GM23338 (cell line): ENCODE measurements at regions not wholly inside any gene's neighbourhood (a gene's known extent, or its start where the extent isn't known, plus 50 kb on each side); places are given as distances from the start of the nearest gene placed in this dataset.

ENCODE experiments used
- ATAC-seq: fragments of 200-7000 bp; cut with Tn5 transposase; 3 replicates; pipeline ENCODE4 v1.9.1; 2020
- DNase-seq: peaks from one replicate; pipeline ENCODE4 v3.0.0-alpha.2; 2015; ENCODE audit warnings: low spot score
- H2AFZ ChIP-seq: fragments of 200-600 bp; sonication (generic); 2 replicates; pipeline ENCODE4 v1.8.0; 2016; ENCODE audit warnings: antibody characterized with exemption, mild to moderate bottlenecking, moderate library complexity
- H3F3A ChIP-seq: fragments of 200-600 bp; sonication (generic); replicated peaks from 2 replicates; pipeline ENCODE4 v1.8.0; 2017; ENCODE audit warnings: antibody characterized with exemption, mixed run types, low read depth
- H3K27ac ChIP-seq: fragments of 200-600 bp; sonication (generic); 2 replicates; pipeline ENCODE4 v1.6.1; 2016; ENCODE audit warnings: low read depth
- H3K27me3 ChIP-seq: fragments of 200-600 bp; sonication (generic); 2 replicates; pipeline ENCODE4 v1.8.0; 2016; ENCODE audit warnings: mild to moderate bottlenecking, mixed run types, moderate library complexity; ENCODE audit not compliant: insufficient read depth
- H3K36me3 ChIP-seq: fragments of 200-600 bp; sonication (generic); 2 replicates; pipeline ENCODE4 v1.8.0; 2016; ENCODE audit warnings: mild to moderate bottlenecking; ENCODE audit not compliant: insufficient read depth
- H3K4me1 ChIP-seq: fragments of 200-600 bp; sonication (generic); 2 replicates; pipeline ENCODE4 v1.8.0; 2016; ENCODE audit warnings: mild to moderate bottlenecking, moderate library complexity; ENCODE audit not compliant: insufficient read depth
- H3K4me2 ChIP-seq: fragments of 200-600 bp; sonication (generic); 2 replicates; pipeline ENCODE4 v1.7.1; 2017; ENCODE audit warnings: mixed run types
- H3K4me3 ChIP-seq: fragments of 200-600 bp; sonication (generic); 2 replicates; pipeline ENCODE4 v1.6.1; 2016; ENCODE audit warnings: mixed run types
- H3K79me2 ChIP-seq: fragments of 200-600 bp; sonication (generic); replicated peaks from 2 replicates; pipeline ENCODE4 v1.8.0; 2017; ENCODE audit warnings: mild to moderate bottlenecking; ENCODE audit not compliant: insufficient read depth
- H3K9me2 ChIP-seq: fragments of 200-600 bp; sonication (generic); 2 replicates; pipeline ENCODE4 v1.8.0; 2017; ENCODE audit not compliant: insufficient read depth
- H4K20me1 ChIP-seq: fragments of 200-600 bp; sonication (generic); replicated peaks from 2 replicates; pipeline ENCODE4 v1.8.0; 2017; ENCODE audit warnings: mild to moderate bottlenecking; ENCODE audit not compliant: insufficient read depth
- H3K27ac Mint-ChIP-seq: 2 replicates; pipeline ENCODE4 v1.8.0; 2020; ENCODE audit warnings: inconsistent platforms, mild to moderate bottlenecking, moderate library complexity, mixed read lengths
- H3K27me3 Mint-ChIP-seq: 3 replicates; pipeline ENCODE4 v1.8.0; 2022; ENCODE audit warnings: low read depth, mild to moderate bottlenecking, moderate library complexity, mixed read lengths, inconsistent platforms; ENCODE audit not compliant: insufficient read depth, poor library complexity
- H3K36me3 Mint-ChIP-seq: 3 replicates; pipeline ENCODE4 v1.8.0; 2021; ENCODE audit warnings: low read depth, mild to moderate bottlenecking, inconsistent platforms, moderate library complexity, mixed read lengths
- H3K4me1 Mint-ChIP-seq: 3 replicates; pipeline ENCODE4 v1.8.0; 2020; ENCODE audit warnings: mild to moderate bottlenecking, inconsistent platforms, mixed read lengths
- H3K4me3 Mint-ChIP-seq: 3 replicates; pipeline ENCODE4 v1.8.0; 2021; ENCODE audit warnings: moderate library complexity, mild to moderate bottlenecking, inconsistent platforms, mixed read lengths
- H3K9me3 Mint-ChIP-seq: 3 replicates; pipeline ENCODE4 v1.8.0; 2020; ENCODE audit warnings: moderate library complexity, mild to moderate bottlenecking, inconsistent platforms, mixed read lengths
- CREB1 ChIP-seq: fragments of 250-450 bp; sonication (Bioruptor Pico); IDR thresholded peaks from 2 replicates; pipeline ENCODE4 v1.5.0; 2020; ENCODE audit warnings: low read depth, mild to moderate bottlenecking, moderate library complexity
- EZH2 ChIP-seq: fragments of 200-600 bp; sonication (generic); IDR thresholded peaks from one replicate; pipeline ENCODE4 v1.8.0; 2017; ENCODE audit warnings: antibody characterized with exemption, mild to moderate bottlenecking, low read depth; ENCODE audit not compliant: unreplicated experiment
- EZH2phosphoT487 ChIP-seq: fragments of 200-600 bp; sonication (generic); IDR thresholded peaks from one replicate; pipeline ENCODE4 v1.8.1; 2018; ENCODE audit warnings: antibody characterized with exemption; ENCODE audit not compliant: unreplicated experiment
- JUNB ChIP-seq: IDR thresholded peaks from one replicate; pipeline ENCODE4 v1.6.1; 2016; ENCODE audit warnings: antibody characterized with exemption; ENCODE audit not compliant: unreplicated experiment
- NANOG ChIP-seq: IDR thresholded peaks from 2 replicates; pipeline ENCODE4 v1.6.1; 2016; ENCODE audit warnings: antibody characterized with exemption, borderline replicate concordance
- POLR2AphosphoS5 ChIP-seq: IDR thresholded peaks from 2 replicates; pipeline ENCODE4 v1.6.1; 2016; ENCODE audit warnings: antibody characterized with exemption, low read depth
- STAT1 ChIP-seq: IDR thresholded peaks from one replicate; pipeline ENCODE4 v1.6.1; 2016; ENCODE audit warnings: antibody characterized with exemption; ENCODE audit not compliant: unreplicated experiment
- ZNF114 ChIP-seq: fragments of 250-450 bp; sonication (Bioruptor Pico); IDR thresholded peaks from 2 replicates; pipeline ENCODE4 v1.5.0; 2020; ENCODE audit warnings: mild to moderate bottlenecking, moderate library complexity
- ZNF331 ChIP-seq: fragments of 250-450 bp; sonication (Bioruptor Pico); IDR thresholded peaks from 2 replicates; pipeline ENCODE4 v1.5.0; 2020; ENCODE audit warnings: low read depth, mild to moderate bottlenecking, moderate library complexity
- TF ChIP-seq, protein P1 (sequence below): IDR thresholded peaks from one replicate; pipeline ENCODE4 v1.6.1; 2018; ENCODE audit warnings: antibody characterized with exemption; ENCODE audit not compliant: unreplicated experiment
- TF ChIP-seq, protein P2 (sequence below): IDR thresholded peaks from 2 replicates; pipeline ENCODE4 v1.6.1; 2016; ENCODE audit warnings: antibody characterized with exemption
- TF ChIP-seq, protein P3 (sequence below), 2 experiments: fragments of 200-600 bp in 1 of 2; sonication (generic) in 1 of 2; conservative IDR thresholded peaks; 2 replicates each; pipeline versions ENCODE4 v1.5.1 to v1.6.1; 2016 to 2017; ENCODE audit warnings: antibody characterized with exemption in 2 of 2, low read depth in 2 of 2, mild to moderate bottlenecking in 2 of 2, moderate library complexity in 1 of 2
- TF ChIP-seq, protein P4 (sequence below): fragments of 250-450 bp; sonication (Bioruptor Pico); IDR thresholded peaks from 2 replicates; pipeline ENCODE4 v1.5.0; 2020; ENCODE audit warnings: mild to moderate bottlenecking, moderate library complexity

DNA sequence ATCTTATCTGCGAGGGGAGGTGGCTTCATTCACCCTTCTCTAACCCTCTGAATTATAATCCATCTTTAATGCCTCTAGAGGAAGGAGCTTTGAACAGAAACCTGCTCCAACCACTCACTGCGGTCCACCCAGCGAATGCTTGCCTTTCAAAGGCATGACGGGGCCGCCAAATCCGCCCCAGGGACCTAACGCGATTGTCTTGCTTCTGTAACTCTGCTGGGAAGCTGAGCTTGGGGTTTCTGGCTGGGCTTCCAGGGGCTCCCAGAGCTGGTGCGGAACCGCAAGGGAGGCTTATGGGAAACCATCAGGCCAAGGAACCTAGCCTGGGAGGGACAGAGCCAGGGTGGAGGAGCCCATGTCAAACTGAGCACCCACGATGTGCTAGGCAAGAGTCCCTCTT, 231.2 kb upstream of the LHX5 start:
- Mint-ChIP-seq H3K4me1 (peaks cover 13% of the 10 kb centered on the region), H3K9me3 (no peaks in the 10 kb centered on the region), H3K36me3 (no peaks in the 10 kb centered on the region), H3K27me3 (peaks cover 3% of the 10 kb centered on the region), H3K4me3 (no peak overlapping the region), H3K27ac (no peak overlapping the region)
- no peaks in the 10 kb centered on the region; the same call in 1 of the 2 replicates for H3F3A ChIP-seq
- H3K36me3 ChIP-seq = no peaks in the 10 kb centered on the region
- H3K4me1 ChIP-seq = peaks cover 13% of the 10 kb centered on the region
- no peaks in the 10 kb centered on the region for H3K79me2 ChIP-seq
- H2AFZ ChIP-seq = no peak overlapping the region
- H3K4me3 ChIP-seq = no peak overlapping the region
- no peak for TF ChIP-seq ZNF114 (CRISPR knock-in tag)
- TF ChIP-seq STAT1 = no peak
- TF ChIP-seq, protein P1, sequence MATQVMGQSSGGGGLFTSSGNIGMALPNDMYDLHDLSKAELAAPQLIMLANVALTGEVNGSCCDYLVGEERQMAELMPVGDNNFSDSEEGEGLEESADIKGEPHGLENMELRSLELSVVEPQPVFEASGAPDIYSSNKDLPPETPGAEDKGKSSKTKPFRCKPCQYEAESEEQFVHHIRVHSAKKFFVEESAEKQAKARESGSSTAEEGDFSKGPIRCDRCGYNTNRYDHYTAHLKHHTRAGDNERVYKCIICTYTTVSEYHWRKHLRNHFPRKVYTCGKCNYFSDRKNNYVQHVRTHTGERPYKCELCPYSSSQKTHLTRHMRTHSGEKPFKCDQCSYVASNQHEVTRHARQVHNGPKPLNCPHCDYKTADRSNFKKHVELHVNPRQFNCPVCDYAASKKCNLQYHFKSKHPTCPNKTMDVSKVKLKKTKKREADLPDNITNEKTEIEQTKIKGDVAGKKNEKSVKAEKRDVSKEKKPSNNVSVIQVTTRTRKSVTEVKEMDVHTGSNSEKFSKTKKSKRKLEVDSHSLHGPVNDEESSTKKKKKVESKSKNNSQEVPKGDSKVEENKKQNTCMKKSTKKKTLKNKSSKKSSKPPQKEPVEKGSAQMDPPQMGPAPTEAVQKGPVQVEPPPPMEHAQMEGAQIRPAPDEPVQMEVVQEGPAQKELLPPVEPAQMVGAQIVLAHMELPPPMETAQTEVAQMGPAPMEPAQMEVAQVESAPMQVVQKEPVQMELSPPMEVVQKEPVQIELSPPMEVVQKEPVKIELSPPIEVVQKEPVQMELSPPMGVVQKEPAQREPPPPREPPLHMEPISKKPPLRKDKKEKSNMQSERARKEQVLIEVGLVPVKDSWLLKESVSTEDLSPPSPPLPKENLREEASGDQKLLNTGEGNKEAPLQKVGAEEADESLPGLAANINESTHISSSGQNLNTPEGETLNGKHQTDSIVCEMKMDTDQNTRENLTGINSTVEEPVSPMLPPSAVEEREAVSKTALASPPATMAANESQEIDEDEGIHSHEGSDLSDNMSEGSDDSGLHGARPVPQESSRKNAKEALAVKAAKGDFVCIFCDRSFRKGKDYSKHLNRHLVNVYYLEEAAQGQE = no peak
- TF ChIP-seq, protein P2, sequence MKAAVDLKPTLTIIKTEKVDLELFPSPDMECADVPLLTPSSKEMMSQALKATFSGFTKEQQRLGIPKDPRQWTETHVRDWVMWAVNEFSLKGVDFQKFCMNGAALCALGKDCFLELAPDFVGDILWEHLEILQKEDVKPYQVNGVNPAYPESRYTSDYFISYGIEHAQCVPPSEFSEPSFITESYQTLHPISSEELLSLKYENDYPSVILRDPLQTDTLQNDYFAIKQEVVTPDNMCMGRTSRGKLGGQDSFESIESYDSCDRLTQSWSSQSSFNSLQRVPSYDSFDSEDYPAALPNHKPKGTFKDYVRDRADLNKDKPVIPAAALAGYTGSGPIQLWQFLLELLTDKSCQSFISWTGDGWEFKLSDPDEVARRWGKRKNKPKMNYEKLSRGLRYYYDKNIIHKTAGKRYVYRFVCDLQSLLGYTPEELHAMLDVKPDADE = no peak
- no peak for TF ChIP-seq POLR2AphosphoS5
- TF ChIP-seq EZH2phosphoT487 = no peak
- no peak for TF ChIP-seq ZNF331 (CRISPR knock-in tag)
- TF ChIP-seq, protein P3, sequence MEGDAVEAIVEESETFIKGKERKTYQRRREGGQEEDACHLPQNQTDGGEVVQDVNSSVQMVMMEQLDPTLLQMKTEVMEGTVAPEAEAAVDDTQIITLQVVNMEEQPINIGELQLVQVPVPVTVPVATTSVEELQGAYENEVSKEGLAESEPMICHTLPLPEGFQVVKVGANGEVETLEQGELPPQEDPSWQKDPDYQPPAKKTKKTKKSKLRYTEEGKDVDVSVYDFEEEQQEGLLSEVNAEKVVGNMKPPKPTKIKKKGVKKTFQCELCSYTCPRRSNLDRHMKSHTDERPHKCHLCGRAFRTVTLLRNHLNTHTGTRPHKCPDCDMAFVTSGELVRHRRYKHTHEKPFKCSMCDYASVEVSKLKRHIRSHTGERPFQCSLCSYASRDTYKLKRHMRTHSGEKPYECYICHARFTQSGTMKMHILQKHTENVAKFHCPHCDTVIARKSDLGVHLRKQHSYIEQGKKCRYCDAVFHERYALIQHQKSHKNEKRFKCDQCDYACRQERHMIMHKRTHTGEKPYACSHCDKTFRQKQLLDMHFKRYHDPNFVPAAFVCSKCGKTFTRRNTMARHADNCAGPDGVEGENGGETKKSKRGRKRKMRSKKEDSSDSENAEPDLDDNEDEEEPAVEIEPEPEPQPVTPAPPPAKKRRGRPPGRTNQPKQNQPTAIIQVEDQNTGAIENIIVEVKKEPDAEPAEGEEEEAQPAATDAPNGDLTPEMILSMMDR (conservative IDR thresholded peaks at IDR 0.05; ENCODE audit: low read depth in 2 of 2) = no peak
- TF ChIP-seq NANOG = no peak
- TF ChIP-seq CREB1 (CRISPR knock-in tag) = no peak
- TF ChIP-seq, protein P4, sequence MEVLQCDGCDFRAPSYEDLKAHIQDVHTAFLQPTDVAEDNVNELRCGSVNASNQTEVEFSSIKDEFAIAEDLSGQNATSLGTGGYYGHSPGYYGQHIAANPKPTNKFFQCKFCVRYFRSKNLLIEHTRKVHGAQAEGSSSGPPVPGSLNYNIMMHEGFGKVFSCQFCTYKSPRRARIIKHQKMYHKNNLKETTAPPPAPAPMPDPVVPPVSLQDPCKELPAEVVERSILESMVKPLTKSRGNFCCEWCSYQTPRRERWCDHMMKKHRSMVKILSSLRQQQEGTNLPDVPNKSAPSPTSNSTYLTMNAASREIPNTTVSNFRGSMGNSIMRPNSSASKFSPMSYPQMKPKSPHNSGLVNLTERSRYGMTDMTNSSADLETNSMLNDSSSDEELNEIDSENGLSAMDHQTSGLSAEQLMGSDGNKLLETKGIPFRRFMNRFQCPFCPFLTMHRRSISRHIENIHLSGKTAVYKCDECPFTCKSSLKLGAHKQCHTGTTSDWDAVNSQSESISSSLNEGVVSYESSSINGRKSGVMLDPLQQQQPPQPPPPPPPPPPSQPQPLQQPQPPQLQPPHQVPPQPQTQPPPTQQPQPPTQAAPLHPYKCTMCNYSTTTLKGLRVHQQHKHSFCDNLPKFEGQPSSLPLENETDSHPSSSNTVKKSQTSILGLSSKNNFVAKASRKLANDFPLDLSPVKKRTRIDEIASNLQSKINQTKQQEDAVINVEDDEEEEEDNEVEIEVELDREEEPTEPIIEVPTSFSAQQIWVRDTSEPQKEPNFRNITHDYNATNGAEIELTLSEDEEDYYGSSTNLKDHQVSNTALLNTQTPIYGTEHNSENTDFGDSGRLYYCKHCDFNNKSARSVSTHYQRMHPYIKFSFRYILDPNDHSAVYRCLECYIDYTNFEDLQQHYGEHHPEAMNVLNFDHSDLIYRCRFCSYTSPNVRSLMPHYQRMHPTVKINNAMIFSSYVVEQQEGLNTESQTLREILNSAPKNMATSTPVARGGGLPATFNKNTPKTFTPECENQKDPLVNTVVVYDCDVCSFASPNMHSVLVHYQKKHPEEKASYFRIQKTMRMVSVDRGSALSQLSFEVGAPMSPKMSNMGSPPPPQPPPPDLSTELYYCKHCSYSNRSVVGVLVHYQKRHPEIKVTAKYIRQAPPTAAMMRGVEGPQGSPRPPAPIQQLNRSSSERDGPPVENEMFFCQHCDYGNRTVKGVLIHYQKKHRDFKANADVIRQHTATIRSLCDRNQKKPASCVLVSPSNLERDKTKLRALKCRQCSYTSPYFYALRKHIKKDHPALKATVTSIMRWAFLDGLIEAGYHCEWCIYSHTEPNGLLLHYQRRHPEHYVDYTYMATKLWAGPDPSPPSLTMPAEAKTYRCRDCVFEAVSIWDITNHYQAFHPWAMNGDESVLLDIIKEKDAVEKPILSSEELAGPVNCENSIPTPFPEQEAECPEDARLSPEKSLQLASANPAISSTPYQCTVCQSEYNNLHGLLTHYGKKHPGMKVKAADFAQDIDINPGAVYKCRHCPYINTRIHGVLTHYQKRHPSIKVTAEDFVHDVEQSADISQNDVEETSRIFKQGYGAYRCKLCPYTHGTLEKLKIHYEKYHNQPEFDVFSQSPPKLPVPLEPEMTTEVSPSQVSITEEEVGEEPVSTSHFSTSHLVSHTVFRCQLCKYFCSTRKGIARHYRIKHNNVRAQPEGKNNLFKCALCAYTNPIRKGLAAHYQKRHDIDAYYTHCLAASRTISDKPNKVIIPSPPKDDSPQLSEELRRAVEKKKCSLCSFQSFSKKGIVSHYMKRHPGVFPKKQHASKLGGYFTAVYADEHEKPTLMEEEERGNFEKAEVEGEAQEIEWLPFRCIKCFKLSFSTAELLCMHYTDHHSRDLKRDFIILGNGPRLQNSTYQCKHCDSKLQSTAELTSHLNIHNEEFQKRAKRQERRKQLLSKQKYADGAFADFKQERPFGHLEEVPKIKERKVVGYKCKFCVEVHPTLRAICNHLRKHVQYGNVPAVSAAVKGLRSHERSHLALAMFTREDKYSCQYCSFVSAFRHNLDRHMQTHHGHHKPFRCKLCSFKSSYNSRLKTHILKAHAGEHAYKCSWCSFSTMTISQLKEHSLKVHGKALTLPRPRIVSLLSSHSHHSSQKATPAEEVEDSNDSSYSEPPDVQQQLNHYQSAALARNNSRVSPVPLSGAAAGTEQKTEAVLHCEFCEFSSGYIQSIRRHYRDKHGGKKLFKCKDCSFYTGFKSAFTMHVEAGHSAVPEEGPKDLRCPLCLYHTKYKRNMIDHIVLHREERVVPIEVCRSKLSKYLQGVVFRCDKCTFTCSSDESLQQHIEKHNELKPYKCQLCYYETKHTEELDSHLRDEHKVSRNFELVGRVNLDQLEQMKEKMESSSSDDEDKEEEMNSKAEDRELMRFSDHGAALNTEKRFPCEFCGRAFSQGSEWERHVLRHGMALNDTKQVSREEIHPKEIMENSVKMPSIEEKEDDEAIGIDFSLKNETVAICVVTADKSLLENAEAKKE = no peak
- no peak for TF ChIP-seq EZH2
- TF ChIP-seq JUNB = no peak
- no peak overlapping the region for H3K4me2 ChIP-seq
- H4K20me1 ChIP-seq = no peaks in the 10 kb centered on the region
- H3K27ac ChIP-seq = no peak overlapping the region
- no peaks in the 10 kb centered on the region for H3K27me3 ChIP-seq
- ATAC-seq (no peak), DNase-seq (no peak)
- no peaks in the 10 kb centered on the region for H3K9me2 ChIP-seq
